GM12864 (cell line): ENCODE measurements at regions not wholly inside any gene's neighbourhood (a gene's known extent, or its start where the extent isn't known, plus 50 kb on each side); places are given as distances from the start of the nearest gene placed in this dataset.
"Not testable (repeated sequence)": the region's sequence is repeated elsewhere in the genome, so short reads cannot be mapped to it uniquely, and the experiment has no call there.

ENCODE experiments used
- DNase-seq: peaks from one replicate; pipeline ENCODE4 v3.0.0-alpha.2; 2011; ENCODE audit warnings: low read depth
- H3K4me3 ChIP-seq: 2 replicates; pipeline ENCODE4 v1.5.1; 2011; ENCODE audit warnings: mild to moderate bottlenecking, low read depth, low read length, control low read depth
- CTCF ChIP-seq: IDR thresholded peaks from 2 replicates; pipeline ENCODE4 v1.5.1; 2011; ENCODE audit warnings: low read depth, mild to moderate bottlenecking, moderate library complexity, low read length, control low read depth, inconsistent platforms; ENCODE audit errors: missing control alignments

- no peak for TF ChIP-seq CTCF
- no peak for DNase-seq
- H3K4me3 ChIP-seq, result no peak overlapping the region
Measured at GRCh38 chr1:95889400-95889799, 655.4 kb downstream of the RWDD3 start.

- TF ChIP-seq CTCF, result no peak
- DNase-seq, result no peak
- H3K4me3 ChIP-seq, result no peak overlapping the region
Measured at GRCh38 chr1:95893921-95894320, 659.9 kb downstream of the RWDD3 start.

GRCh38 chr1:95903060-95903459 lies 669.0 kb downstream of the RWDD3 start:
- DNase-seq, result no peak
- H3K4me3 ChIP-seq, result no peak overlapping the region
- TF ChIP-seq CTCF, result no peak

- DNase-seq, result no peak
- no peak overlapping the region for H3K4me3 ChIP-seq
- TF ChIP-seq CTCF, result no peak
Measured at GRCh38 chr1:95905818-95906395, 671.9 kb downstream of the RWDD3 start.

- DNase-seq, H3K4me3 ChIP-seq: not testable (repeated sequence)
Measured at GRCh38 chr1:95911739-95912138, 677.7 kb downstream of the RWDD3 start.

GRCh38 chr1:95916616-95917015 lies 682.6 kb downstream of the RWDD3 start:
- H3K4me3 ChIP-seq, result no peak overlapping the region
- TF ChIP-seq CTCF, result no peak
- no peak for DNase-seq

GRCh38 chr1:95924684-95925083 lies 690.7 kb downstream of the RWDD3 start:
- no peak for TF ChIP-seq CTCF
- H3K4me3 ChIP-seq, result no peak overlapping the region

More at GRCh38 chr1:95924684-95925083, 690.7 kb downstream of the RWDD3 start:
- no peak for DNase-seq
